IPS-18a (cell line): ENCODE measurements at regions not wholly inside any gene's neighbourhood (a gene's known extent, or its start where the extent isn't known, plus 50 kb on each side); places are given as distances from the start of the nearest gene placed in this dataset.
"Not testable (repeated sequence)": the region's sequence is repeated elsewhere in the genome, so short reads cannot be mapped to it uniquely, and the experiment has no call there.

ENCODE experiments used
- H3K27ac ChIP-seq: one replicate; pipeline ENCODE4 v1.5.1; 2013; ENCODE audit warnings: low read length
- H3K27me3 ChIP-seq: one replicate; pipeline ENCODE4 v1.6.1; 2013; ENCODE audit warnings: mild to moderate bottlenecking, low read length; ENCODE audit not compliant: control insufficient read depth, insufficient read depth
- H3K36me3 ChIP-seq: one replicate; pipeline ENCODE4 v1.6.1; 2013; ENCODE audit warnings: low read depth, low read length; ENCODE audit not compliant: control insufficient read depth
- H3K4me1 ChIP-seq: one replicate; pipeline ENCODE4 v1.6.1; 2013; ENCODE audit warnings: low read depth, low read length; ENCODE audit not compliant: control insufficient read depth
- H3K4me3 ChIP-seq: one replicate; pipeline ENCODE4 v1.5.1; 2013; ENCODE audit warnings: low read length
- H3K9ac ChIP-seq: one replicate; pipeline ENCODE4 v1.6.1; 2013; ENCODE audit warnings: mild to moderate bottlenecking, low read length, moderate library complexity
- H3K9me3 ChIP-seq: one replicate; pipeline ENCODE4 v1.6.1; 2013; ENCODE audit warnings: low read depth, low read length; ENCODE audit not compliant: control insufficient read depth

GRCh38 chr9:752681-753200, 88.8 kb upstream of the DMRT1 start:
- Histone ChIP-seq H3K9ac (no peak overlapping the region), H3K36me3 (no peaks in the 10 kb centered on the region), H3K27ac (no peak overlapping the region), H3K9me3 (no peaks in the 10 kb centered on the region), H3K4me1 (no peaks in the 10 kb centered on the region), H3K4me3 (no peak overlapping the region), H3K27me3 (no peaks in the 10 kb centered on the region)

GRCh38 chr9:753734-754133, 87.8 kb upstream of the DMRT1 start:
- H3K4me1 ChIP-seq = not testable (repeated sequence)

GRCh38 chr9:754150-754931, 87.2 kb upstream of the DMRT1 start:
- H3K36me3 ChIP-seq = no peaks in the 10 kb centered on the region

More at GRCh38 chr9:753734-754133, 87.8 kb upstream of the DMRT1 start:
- H3K4me3 ChIP-seq, H3K27me3 ChIP-seq, H3K36me3 ChIP-seq, H3K9me3 ChIP-seq, H3K27ac ChIP-seq, H3K9ac ChIP-seq: not testable (repeated sequence)

GRCh38 chr9:755454-756381, 85.8 kb upstream of the DMRT1 start:
- Histone ChIP-seq H3K4me1 (no peaks in the 10 kb centered on the region), H3K36me3 (no peaks in the 10 kb centered on the region), H3K9me3 (no peaks in the 10 kb centered on the region), H3K27ac (no peak overlapping the region), H3K4me3 (no peak overlapping the region), H3K9ac (no peak overlapping the region), H3K27me3 (no peaks in the 10 kb centered on the region)

More at GRCh38 chr9:754150-754931, 87.2 kb upstream of the DMRT1 start:
- Histone ChIP-seq H3K4me1 (no peaks in the 10 kb centered on the region), H3K27me3 (no peaks in the 10 kb centered on the region), H3K9ac (no peak overlapping the region), H3K9me3 (no peaks in the 10 kb centered on the region), H3K27ac (no peak overlapping the region), H3K4me3 (no peak overlapping the region)

- H3K9ac ChIP-seq = no peak overlapping the region
- H3K27me3 ChIP-seq = no peaks in the 10 kb centered on the region
- no peak overlapping the region for H3K4me3 ChIP-seq
- H3K36me3 ChIP-seq = no peaks in the 10 kb centered on the region
- H3K4me1 ChIP-seq = no peaks in the 10 kb centered on the region
- H3K27ac ChIP-seq = no peak overlapping the region
- no peaks in the 10 kb centered on the region for H3K9me3 ChIP-seq
Measured at GRCh38 chr9:757246-757881, 84.1 kb upstream of the DMRT1 start.

- no peak overlapping the region for H3K9ac ChIP-seq
- H3K4me1 ChIP-seq = no peaks in the 10 kb centered on the region
- H3K36me3 ChIP-seq = no peaks in the 10 kb centered on the region
- H3K9me3 ChIP-seq = no peaks in the 10 kb centered on the region
- no peak overlapping the region for H3K27ac ChIP-seq
- H3K4me3 ChIP-seq = no peak overlapping the region
- no peaks in the 10 kb centered on the region for H3K27me3 ChIP-seq
Measured at GRCh38 chr9:758146-758545, 83.4 kb upstream of the DMRT1 start.

GRCh38 chr9:759541-759940, 82.0 kb upstream of the DMRT1 start:
- no peaks in the 10 kb centered on the region for H3K9me3 ChIP-seq

GRCh38 chr9:759983-760736, 81.3 kb upstream of the DMRT1 start:
- Histone ChIP-seq H3K36me3 (no peaks in the 10 kb centered on the region), H3K27ac (no peak overlapping the region), H3K9me3 (no peaks in the 10 kb centered on the region), H3K9ac (no peak overlapping the region), H3K4me3 (no peak overlapping the region), H3K4me1 (peaks cover 1% of the 10 kb centered on the region), H3K27me3 (no peaks in the 10 kb centered on the region)

More at GRCh38 chr9:759541-759940, 82.0 kb upstream of the DMRT1 start:
- Histone ChIP-seq H3K9ac (no peak overlapping the region), H3K27ac (no peak overlapping the region), H3K36me3 (no peaks in the 10 kb centered on the region), H3K4me1 (no peaks in the 10 kb centered on the region), H3K27me3 (no peaks in the 10 kb centered on the region), H3K4me3 (no peak overlapping the region)

- no peak overlapping the region for H3K4me3 ChIP-seq
- H3K36me3 ChIP-seq = no peaks in the 10 kb centered on the region
- no peaks in the 10 kb centered on the region for H3K9me3 ChIP-seq
- no peaks in the 10 kb centered on the region for H3K27me3 ChIP-seq
- H3K4me1 ChIP-seq = peaks cover 4% of the 10 kb centered on the region
- no peak overlapping the region for H3K9ac ChIP-seq
- no peak overlapping the region for H3K27ac ChIP-seq
Measured at GRCh38 chr9:761176-761792, 80.2 kb upstream of the DMRT1 start.

- Histone ChIP-seq H3K36me3 (no peaks in the 10 kb centered on the region), H3K27ac (no peak overlapping the region), H3K27me3 (no peaks in the 10 kb centered on the region), H3K9ac (no peak overlapping the region), H3K4me1 (peaks cover 4% of the 10 kb centered on the region), H3K4me3 (no peak overlapping the region), H3K9me3 (no peaks in the 10 kb centered on the region)
Measured at GRCh38 chr9:761793-762560, 79.5 kb upstream of the DMRT1 start.
